GM18907 (cell line): ENCODE measurements at regions not wholly inside any gene's neighbourhood (a gene's known extent, or its start where the extent isn't known, plus 50 kb on each side); places are given as distances from the start of the nearest gene placed in this dataset.

Experiments
- ATAC-seq: cut with Tn5 transposase; IDR thresholded peaks from one replicate; pipeline ENCODE4 v1.9.1; 2021; ENCODE audit warnings: mild to moderate bottlenecking, moderate library complexity; ENCODE audit not compliant: unreplicated experiment

DNA sequence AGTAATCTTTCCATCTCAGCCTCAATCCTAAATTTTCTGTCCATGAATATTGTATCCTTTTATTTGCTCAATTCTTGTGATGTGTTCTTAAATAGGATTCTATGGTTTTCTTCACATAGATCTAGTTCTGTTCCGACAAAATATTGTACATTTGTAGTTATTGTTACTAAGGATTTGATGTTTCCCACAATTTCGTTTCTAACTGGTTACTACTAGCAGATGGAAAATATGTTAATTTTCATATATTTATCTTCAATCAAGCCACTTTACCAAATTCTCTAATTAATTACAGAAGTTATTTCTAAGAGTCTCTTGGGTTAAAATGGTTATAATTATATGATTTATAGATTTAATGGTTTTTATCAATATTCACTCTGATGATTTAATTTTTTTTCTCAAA lies 60.3 kb downstream of the SEC61B start:
- no peak for ATAC-seq

DNA sequence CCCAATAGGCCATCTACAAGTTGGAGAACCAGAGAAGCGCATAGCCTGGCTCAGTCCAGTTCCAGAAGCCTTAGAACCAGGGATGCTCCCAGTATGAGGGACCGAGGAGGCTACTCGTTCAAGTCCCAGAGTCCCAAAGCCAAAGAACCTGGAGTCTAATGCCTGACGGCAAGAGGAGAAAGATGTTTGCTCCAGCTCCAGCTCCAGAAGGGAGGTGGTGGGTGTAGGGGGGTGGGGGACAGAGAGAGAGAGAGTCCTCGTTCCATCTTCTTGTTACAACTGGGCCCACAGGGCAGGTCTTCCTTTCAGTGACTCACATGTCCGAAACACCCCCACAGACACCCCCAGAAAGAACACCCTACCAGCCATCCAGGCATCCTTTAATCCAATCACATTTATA lies 63.9 kb downstream of the SEC61B start:
- ATAC-seq: no peak

DNA sequence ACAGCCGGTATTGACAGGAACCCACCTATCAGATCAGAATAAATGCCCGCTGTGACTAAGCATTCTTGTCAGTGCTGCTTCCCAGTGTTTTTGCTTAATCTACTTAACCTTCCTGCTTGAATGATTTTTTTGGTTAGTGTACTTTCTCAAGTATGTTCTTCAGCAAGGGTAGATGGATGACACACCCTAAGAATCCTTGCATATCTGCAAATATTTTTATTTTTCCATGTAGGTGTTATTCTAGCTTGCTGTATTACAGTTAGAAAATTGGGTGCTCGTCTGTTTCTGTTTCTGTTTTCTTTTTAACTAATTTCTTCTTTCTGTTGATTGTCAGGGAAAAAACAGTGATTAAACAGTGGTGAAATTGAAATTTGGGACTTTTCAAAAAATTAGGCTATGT lies 64.5 kb downstream of the SEC61B start:
- ATAC-seq: no peak

DNA sequence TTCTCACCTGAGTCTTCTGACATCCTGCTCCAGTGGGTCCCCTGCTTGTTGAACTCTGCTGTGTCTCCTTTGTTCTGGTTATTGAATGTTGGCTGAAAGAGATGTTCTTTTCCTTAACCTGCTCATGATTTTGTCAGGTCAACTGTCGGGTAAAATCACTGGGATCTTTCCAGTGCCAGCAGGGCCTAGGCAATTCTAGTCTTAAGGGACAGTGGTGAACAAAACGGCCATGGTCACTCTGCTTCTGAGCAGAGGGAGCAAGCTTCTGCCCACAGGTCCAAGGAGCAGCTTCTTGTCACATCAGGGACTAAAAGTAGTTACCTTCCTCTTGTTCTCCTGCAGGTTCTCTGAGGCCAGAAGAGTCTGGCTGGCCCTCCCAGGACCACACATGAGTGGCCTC lies 65.6 kb downstream of the SEC61B start:
- ATAC-seq: no peak

DNA sequence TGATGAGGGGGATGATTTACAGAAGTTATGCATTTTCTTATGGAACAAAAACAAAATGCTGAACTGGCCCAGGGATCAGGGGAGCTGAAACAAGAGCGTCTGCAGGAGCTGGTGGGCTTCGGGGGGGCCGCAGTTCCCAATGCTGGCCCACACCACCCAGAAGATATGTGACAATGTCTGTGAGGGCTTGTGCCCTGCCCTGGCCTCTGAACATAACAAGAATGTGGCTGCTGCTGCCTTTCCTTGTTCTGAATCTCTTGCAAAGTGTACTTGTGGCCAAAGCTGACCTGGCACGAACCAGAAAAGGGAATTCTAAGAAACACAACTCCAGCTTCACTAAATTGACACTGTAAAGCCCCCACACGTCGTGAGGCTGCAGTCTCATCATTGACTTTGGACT lies 66.7 kb downstream of the SEC61B start:
- ATAC-seq: no peak

DNA sequence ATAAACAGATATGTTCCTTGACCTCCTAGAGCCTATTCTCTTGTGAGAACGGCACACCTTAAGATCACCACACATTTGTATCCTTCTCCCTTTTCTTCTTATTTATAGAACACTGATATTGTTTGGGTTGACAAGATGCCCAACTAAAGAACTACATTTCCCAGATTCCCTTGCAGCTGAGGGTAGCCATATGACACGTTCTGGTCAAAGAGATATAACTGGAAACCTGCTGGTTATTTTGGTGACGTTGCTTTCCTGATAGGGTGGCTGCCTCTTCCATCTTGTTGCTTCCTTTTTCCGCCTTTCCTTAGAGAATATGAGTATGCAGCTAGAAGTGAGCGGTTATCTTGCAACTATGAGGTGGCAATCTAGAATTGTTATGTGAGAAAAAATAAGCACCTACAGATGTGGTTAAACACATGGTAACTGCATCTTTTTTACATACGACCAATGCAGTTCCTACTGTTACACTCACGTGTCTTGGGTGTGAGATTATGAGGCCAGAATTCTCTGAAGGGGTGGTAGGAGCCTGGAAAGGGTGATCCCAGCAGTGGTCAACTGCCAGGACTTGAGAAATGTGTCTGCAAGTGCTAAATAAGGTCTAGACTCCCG lies 72.9 kb downstream of the SEC61B start:
- no peak for ATAC-seq

DNA sequence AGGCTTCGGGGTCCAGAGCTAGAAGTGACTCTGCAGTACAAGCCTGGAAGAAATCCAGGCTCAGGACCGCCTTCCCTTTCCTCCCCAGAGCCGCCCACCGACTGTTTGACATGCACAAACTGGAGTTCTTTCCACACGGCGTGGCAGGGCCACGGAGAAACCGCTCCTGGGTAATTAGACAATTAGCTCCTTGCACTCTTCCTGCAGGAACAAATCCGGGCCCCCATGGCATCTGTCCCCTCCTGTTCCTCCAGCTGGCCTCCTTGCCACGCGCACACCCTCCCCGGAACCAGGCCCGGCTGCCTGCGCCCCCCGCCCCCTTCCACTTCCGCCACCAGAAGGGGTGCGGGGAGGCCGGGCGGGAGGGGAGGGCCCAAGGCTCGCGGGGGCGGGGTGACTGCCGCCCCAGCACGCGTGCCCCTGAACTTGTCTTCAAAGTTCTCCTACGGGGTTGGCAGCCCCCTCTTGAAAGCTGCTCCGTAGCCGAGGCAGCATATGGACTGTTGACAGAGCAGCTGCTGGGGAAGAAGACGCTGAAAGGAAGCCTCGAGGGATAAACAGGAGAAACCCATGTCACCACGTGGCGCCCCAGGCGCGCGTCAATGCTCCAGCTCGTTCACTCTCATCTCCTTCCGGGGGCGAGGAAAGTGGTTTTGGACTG lies 74.3 kb downstream of the SEC61B start:
- ATAC-seq: no peak

DNA sequence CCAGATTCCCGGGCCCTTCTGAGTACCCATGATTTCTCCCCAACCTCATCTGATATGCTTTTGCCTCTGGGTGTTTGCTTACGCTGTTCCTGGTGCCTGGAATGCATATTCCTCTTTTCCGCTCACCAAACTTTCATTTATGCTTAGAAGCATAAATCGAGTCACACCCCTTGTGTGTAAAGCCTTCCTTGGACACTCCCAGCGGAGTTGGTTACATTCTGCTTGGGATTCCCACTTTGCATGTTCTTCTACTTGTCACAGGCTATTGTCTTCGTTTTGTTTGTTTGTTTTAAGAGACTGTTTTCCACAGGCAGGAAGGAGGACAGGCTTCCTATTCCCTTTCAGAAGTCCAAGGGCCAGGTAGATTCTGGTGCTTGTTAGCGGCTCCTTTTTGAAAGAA lies 76.5 kb downstream of the SEC61B start:
- ATAC-seq: no peak

DNA sequence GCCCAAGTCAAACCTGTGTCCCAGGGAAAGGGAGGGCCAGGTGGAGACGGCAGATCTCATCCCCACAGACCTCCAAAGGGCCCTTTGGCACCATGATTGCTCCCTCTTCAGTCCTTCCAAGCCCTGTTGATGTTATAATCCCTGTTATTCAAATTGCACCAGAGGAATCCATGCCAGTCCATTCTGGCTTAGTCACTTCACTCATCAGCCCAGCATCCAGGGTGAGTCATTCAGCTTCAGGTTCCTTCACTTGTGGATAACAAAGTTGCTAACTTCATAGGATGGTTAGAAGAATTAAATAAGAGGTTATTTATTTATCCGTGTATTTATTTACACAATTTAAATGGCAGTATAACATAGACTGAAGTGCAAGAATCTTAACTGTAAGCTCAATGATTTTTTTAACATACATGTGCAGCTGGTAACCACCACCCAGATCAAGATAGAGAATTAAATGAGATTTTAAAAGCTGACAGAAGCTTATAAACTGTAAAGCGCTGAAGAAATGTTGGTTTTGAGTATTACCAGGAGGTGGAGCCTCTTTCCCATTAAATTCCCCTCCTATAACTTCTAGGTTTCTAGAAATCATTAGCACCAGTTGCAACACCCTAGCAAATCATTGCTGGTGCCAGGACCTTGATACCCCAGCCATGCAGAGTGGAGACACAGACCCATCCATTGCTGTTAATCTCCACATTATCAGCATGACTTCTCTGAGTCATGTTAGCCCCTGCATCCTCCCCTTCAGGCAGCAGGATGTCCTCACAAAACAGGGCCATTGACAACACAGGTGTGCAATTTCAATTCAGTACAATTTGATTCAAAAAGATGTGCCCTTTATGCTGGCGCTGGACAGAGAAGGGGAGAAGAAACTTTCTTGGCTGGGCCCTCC lies 77.4 kb downstream of the SEC61B start:
- no peak for ATAC-seq

DNA sequence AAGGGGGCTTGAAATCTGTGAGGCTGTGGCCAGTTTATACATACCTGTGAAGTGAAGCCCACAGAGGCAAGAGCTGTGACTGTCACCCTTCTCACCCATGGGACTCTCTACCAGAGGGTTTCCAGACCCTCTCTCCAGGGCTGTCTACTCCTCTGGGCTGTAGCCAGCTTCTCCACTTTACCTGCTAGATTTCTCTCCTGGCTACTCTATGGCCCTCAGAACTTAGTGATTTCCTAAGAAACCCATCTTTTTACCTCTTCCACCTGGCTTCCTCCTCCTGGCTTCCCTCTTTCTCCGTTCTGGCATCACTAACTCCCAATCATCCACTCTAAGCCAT lies 78.0 kb downstream of the SEC61B start:
- no peak for ATAC-seq

DNA sequence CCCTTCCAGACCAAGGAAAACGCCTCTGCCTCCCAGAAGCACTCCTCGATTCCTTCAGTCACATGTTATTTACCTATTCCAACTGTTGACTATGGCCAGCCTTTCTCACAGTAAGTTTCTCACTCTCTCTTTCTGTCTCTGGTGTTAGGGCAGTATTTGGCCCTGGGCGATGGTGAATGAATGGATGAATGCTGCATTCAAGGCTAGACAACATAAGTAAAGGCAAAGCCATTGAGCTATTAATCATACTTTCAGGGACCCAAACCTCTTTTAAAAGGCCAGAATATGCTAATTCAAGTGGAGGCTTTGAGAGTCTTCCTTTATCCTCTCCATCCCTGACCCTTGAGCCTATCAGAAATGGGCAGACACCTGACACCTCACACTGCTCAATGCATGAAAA lies 78.5 kb downstream of the SEC61B start:
- ATAC-seq: no peak

DNA sequence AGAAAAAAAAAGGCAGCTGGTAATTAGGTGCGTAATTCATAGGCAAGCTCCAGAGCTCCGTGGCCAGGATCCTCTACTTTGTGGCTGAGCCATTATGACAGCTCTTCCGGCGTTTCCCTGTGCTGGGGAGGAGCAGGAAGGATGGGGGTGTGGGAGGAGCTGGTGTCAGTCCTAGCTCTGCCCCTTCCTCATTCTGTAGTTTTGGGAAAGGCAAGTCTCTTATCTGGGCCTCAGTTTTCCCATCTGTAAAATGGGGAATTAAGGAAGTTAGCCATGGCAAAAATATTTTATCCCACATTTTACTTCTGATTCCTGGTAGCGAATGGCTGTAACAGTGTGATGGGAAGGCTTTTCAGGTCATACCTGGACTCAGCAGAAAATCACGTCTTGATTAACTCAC lies 81.1 kb downstream of the SEC61B start:
- no peak for ATAC-seq

DNA sequence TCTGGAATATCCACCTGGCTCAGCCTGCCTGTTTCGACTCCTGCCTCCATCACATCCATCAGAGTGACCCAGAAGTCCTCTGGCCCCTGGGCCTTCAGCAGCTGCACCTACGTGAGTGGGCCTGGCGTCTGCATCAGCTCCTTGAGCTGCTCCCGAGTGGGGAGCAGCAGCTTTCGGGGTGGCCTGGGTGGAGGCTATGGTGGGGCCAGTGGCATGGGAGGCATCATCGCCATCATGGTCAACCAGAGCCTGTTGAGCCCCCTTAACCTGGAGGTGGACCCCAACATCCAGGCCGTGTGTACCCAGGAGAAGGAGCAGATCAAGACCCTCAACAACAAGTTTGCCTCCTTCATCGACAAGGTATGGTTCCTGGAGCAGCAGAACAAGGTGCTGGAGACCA lies 83.0 kb downstream of the SEC61B start:
- ATAC-seq: no peak

DNA sequence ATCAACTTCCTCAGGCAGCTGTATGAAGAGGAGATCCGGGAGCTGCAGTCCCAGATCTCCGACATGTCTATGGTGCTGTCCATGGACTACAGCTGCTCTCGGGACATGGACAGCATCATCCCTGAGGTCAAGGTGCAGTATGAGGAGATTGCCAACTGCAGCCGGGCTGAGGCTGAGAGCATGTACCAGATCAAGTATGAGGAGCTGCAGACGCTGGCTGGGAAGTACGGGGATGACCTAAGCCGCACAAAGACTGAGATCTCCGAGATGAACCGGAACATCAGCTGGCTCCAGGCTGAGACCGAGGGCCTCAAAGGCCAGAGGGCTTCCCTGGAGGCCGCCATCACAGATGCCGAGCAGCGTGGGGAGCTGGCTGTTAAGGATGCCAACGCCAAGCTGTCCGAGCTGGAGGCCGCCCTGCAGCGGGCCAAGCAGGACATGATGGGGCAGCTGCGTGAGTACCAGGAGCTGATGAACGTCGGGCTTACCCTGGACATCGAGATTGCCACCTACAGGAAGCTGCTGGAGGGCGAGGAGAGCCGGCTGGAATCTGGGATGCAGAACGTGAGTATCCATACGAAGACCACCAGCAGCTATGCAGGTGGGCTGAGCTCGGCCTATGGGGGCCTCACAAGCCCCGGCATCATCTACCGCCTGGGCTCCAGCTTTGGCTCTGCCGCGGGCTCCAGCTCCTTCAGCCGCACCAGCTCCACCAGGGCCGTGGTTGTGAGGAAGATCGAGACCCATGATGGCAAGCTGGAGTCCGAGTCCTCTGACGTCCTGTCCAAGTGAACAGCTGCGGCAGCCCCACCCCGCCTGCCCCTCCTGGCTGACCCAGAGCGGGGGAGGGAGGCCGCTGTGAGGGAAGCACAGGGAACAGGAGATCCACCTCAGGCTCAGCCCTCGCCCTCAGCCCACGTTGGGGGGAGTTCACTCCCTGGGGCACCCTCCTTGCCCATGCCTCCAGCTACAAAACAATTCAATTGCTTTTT lies 84.0 kb downstream of the SEC61B start:
- ATAC-seq: no peak

DNA sequence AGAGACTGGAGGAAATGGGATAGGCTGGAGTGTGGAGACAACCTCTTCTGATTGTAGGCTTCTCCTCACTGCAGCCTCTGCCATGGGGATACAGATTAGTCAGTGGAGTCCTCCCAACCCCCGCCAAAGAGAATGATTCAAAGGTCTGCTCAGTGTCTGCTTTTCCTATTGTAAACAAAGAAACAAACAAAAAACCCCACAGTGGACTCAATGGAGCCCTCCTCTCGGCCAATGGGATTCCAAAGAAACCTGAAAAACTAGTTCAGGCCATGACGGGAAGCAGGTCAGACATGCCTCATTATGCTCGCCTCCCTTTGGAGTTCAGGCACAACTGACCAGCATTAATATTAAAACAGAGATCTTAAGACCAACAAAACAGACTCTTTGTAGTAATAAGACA lies 85.8 kb downstream of the SEC61B start:
- ATAC-seq: no peak

DNA sequence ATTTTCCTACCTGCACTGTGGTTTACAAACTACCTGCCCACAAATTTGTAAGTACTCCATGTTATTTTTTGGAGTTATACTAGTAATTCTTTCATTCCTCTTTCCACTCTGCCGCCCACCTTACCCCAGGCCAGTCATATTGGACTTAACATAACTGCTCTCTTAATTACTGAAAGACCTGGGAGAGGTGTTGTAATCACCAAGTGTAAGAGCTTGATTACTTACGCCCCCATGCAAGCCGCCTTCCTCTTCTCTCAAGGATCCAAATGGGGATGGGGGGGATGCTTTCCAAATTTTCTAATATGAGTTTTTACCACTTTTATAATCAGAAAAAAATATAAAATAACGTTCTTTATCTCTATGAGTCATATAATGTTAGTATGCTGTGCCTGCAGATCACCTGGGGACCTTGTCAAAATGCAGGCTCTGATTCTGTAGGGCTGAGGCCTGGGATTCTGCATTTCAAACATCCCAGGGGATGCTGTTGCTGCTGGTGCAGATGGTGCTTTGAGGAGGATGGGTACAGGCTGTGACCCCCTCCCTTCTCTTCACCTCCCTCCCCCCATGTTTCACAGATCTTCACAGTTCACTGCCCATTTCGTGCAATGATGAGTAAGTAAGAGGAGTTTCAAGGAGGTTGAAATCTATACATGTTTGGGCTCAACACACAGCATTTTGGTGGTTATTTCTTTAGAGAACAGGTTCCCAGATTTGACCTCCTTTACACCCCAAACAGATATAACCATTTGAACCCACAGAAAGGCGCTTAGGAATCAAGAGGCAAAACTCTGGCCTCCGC lies 87.3 kb downstream of the SEC61B start:
- no peak for ATAC-seq

DNA sequence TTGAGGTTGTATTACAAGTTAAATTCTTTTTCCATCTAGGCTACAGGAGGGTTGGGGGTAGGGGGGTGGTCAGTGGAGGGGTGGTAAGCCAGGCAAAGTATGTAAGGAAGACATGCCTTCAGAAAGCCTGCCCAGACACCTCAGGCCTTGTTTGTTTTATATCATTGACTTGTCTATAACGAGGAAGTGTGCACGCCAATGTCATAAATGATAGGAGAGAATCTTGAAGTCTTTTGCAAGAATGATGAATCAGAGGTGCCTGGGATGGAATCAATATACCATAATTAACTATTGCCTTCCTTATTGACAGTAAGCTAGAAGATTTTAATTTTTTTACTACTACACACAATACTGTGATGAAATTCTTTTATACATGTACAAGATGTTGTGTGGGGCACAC lies 90.7 kb downstream of the SEC61B start:
- no peak for ATAC-seq

DNA sequence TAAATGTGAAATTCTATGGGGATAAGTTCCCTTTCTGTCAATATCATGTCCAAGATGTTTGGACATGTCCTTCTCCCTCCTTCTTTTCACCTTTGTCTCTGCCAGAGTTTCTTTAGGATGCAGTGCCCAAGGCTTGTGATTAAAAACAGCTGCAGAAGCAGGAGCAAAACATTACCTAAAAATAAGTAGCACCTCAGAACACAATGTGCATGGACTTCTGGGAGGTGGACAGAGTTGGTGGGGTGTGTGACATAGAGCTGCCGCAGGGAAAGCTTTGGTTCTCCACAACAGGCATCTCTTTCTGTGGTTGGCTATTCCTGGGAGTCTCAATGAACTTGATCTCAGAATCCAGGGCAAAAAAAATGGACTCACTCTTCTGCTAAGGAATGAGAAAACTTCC lies 97.0 kb downstream of the SEC61B start:
- no peak for ATAC-seq

DNA sequence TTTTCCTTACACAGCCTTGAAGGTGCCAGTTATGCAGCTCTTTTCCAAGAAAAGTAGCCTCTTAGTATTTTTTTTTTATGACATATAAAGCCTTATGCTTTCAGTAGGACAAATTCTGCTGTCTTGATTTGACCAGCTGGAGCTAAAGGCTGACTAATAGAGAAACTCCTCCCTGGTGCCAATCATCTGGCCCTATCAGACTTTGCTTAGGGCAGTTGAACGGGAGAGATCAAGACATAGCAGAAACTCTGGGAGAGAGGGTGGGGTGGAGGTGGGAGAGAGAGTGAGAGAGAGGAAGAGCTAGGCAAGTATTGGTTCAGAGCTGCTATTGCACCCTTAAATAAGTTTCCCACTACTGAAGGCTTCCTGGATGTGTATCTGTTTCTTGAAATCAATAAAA lies 100.2 kb downstream of the SEC61B start:
- ATAC-seq: no peak
